CD8-positive, alpha-beta memory T cell (primary cell): ENCODE measurements at regions not wholly inside any gene's neighbourhood (a gene's known extent, or its start where the extent isn't known, plus 50 kb on each side); places are given as distances from the start of the nearest gene placed in this dataset.

Experiments
- CTCF ChIA-PET: fragments of 350-600 bp; sonication (Branson Sonifier 250); formaldehyde crosslinking; loops from one replicate; lab custom pipeline; 2021; ENCODE audit warnings: antibody characterized with exemption; lab: Charles Lee
- POLR2A ChIA-PET: fragments of 350-600 bp; sonication (Branson Sonifier 250); formaldehyde crosslinking; loops from one replicate; lab custom pipeline; 2021; ENCODE audit warnings: antibody characterized with exemption; lab: Charles Lee
- DNase-seq, 5 donors: peaks; one replicate each; pipeline versions ENCODE4 v3.0.0 to v3.0.0-alpha.2; 2020 to 2022; ENCODE audit warnings: mixed read lengths in 1 of 5
- H3K27ac ChIP-seq: one replicate; pipeline ENCODE4 v1.7.0; 2013; ENCODE audit warnings: low read depth, mild to moderate bottlenecking, low read length, moderate library complexity
- H3K27me3 ChIP-seq: 2 replicates; pipeline ENCODE4 v1.7.0; 2013; ENCODE audit warnings: low read length, mild to moderate bottlenecking; ENCODE audit not compliant: insufficient read depth, poor library complexity, severe bottlenecking
- H3K36me3 ChIP-seq: 2 replicates; pipeline ENCODE4 v1.7.0; 2013; ENCODE audit warnings: mild to moderate bottlenecking, low read length, moderate library complexity; ENCODE audit not compliant: insufficient read depth
- H3K4me1 ChIP-seq: 2 replicates; pipeline ENCODE4 v1.7.0; 2013; ENCODE audit warnings: mild to moderate bottlenecking, low read length, moderate library complexity; ENCODE audit not compliant: insufficient read depth
- H3K4me3 ChIP-seq: 2 replicates; pipeline ENCODE4 v1.7.0; 2013; ENCODE audit warnings: mild to moderate bottlenecking, low read length
- H3K9me3 ChIP-seq: 2 replicates; pipeline ENCODE4 v1.7.0; 2013; ENCODE audit warnings: mild to moderate bottlenecking, low read length
- H3K27ac Mint-ChIP-seq, 8 donors: one replicate each; pipeline ENCODE4 v1.8.0; 2020 to 2021; ENCODE audit warnings: mixed read lengths in 8 of 8, mild to moderate bottlenecking in 6 of 8, inconsistent platforms in 3 of 8, moderate library complexity in 3 of 8
- H3K27me3 Mint-ChIP-seq, 2 donors: one replicate each; pipeline ENCODE4 v1.8.0; 2020 to 2021; ENCODE audit warnings: mixed read lengths in 2 of 2, mild to moderate bottlenecking in 1 of 2, moderate library complexity in 1 of 2
- H3K36me3 Mint-ChIP-seq, 3 donors: one replicate each; pipeline ENCODE4 v1.8.0; 2020 to 2021; ENCODE audit warnings: mixed read lengths in 3 of 3, inconsistent platforms in 1 of 3, mild to moderate bottlenecking in 1 of 3
- H3K4me1 Mint-ChIP-seq, 3 donors: one replicate each; pipeline ENCODE4 v1.8.0; 2020 to 2021; ENCODE audit warnings: mixed read lengths in 3 of 3, inconsistent platforms in 1 of 3, mild to moderate bottlenecking in 1 of 3
- H3K4me3 Mint-ChIP-seq, 7 donors: one replicate each; pipeline ENCODE4 v1.8.0; 2020 to 2021; ENCODE audit warnings: mixed read lengths in 7 of 7, mild to moderate bottlenecking in 6 of 7, moderate library complexity in 4 of 7, inconsistent platforms in 2 of 7
- H3K9me3 Mint-ChIP-seq, 5 donors: one replicate each; pipeline ENCODE4 v1.8.0; 2020 to 2022; ENCODE audit warnings: mixed read lengths in 5 of 5, mild to moderate bottlenecking in 3 of 5, moderate library complexity in 2 of 5, inconsistent platforms in 1 of 5

DNA sequence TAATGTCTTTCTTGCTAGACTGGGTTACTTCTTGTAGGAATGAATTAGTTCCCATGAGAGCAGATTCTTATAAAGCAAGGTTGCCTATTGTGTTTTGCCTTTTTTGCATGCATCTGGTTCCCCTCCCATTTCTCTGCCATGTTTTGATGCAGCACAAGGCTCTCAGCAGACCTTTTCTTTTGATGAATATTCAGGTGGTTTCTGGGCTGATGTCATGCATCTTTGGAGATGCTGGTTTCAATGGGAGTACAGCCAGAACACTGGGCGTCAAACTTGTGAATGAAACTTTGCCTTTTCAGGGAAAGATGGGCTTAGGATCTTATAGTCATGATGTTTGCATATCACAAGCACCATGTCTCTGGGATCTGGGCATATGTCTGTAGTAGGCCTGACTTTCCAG lies 111.7 kb upstream of the CCL2 start:
- Histone ChIP-seq H3K36me3 (no peaks in the 10 kb centered on the region), H3K4me1 (no peaks in the 10 kb centered on the region), H3K9me3 (no peaks in the 10 kb centered on the region), H3K27me3 (no peaks in the 10 kb centered on the region), H3K27ac (no peak overlapping the region), H3K4me3 (no peak overlapping the region)
- Mint-ChIP-seq H3K9me3 (peaks cover 0 to 2% (median 0%) of the 10 kb centered on the region in 5 donors), H3K4me3 (no peak overlapping the region), H3K27ac (no peak overlapping the region), H3K36me3 (no peaks in the 10 kb centered on the region), H3K27me3 (peaks cover 8 to 34% of the 10 kb centered on the region in 2 donors), H3K4me1 (no peaks in the 10 kb centered on the region)
- POLR2A ChIA-PET, result no interaction called here
- CTCF ChIA-PET, result interaction anchor here (1.5 kb wide), 1 partner anchor 11 kb away, joined by 6 read pairs; no protein-coding TSS in a partner anchor
- DNase-seq, result no peak

DNA sequence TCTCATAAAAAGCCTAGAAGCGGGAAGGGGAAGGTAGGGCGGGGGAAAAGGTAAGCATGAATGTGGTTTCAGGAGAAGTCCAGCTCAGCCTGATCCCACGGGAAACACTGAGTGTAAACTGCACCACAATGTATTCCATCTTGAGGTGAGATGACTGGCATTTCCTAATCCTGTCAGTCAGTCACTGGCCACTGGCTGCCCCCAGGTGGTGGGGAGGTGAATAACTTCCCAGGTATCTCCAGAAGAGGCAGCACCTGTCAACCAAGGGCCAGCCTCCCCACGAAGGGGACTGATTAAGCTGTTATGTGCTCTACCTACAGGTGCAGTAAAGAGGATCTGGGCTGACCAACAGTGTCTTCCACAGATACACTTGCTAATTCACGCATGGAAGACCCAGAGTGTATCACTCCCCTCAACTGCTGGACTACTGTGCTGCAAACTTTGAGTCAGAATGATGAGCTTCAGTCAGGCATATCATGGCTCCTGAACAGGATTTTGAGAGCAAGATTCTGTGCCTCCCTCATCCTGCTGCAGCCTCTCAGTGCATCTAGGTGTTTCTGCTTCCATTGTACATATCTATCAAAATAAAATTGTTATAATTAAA lies 108.5 kb upstream of the CCL2 start:
- POLR2A ChIA-PET, result no interaction called here
- H3K36me3 ChIP-seq, result no peaks in the 10 kb centered on the region
- H3K4me1 Mint-ChIP-seq, result no peaks in the 10 kb centered on the region
- H3K4me3 ChIP-seq, result no peak overlapping the region
- peaks cover 0 to 2% (median 0%) of the 10 kb centered on the region in 5 donors for H3K9me3 Mint-ChIP-seq
- H3K36me3 Mint-ChIP-seq, result no peaks in the 10 kb centered on the region
- no peaks in the 10 kb centered on the region for H3K4me1 ChIP-seq
- H3K27ac ChIP-seq, result no peak overlapping the region
- no peak overlapping the region for H3K4me3 Mint-ChIP-seq
- H3K27me3 ChIP-seq, result no peaks in the 10 kb centered on the region
- peaks cover 9 to 31% of the 10 kb centered on the region in 2 donors for H3K27me3 Mint-ChIP-seq
- H3K27ac Mint-ChIP-seq, result peak overlapping the region in 1 of 8 donors; percentile 21
- peak; percentile 6 to 66 (median 10) for DNase-seq
- CTCF ChIA-PET, result interaction anchor here (1.0 to 2.5 kb wide), 7 partner anchors 9 to 367 kb away, joined by 3 to 6 read pairs (median 3); no protein-coding TSS in a partner anchor
- H3K9me3 ChIP-seq, result no peaks in the 10 kb centered on the region

DNA sequence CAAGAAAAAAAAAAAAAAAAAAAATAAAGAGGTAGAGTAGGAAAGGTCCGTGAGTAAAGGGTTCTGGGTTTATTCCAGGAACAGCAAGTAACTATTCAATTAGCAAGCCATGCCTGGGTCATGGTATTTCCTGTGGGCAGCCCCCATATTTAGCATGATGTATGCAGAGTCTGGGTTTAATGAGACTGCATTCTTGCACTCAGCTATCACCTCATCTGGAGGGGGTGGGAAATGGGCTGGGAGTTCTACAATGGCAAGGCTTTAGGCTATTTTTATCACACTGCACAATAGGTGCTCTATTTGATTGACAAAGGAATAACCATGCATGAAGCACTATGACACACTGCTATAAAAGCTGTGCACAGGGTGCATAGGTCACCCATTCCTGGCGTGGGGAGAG lies 104.0 kb upstream of the CCL2 start:
- no peaks in the 10 kb centered on the region for H3K36me3 ChIP-seq
- Mint-ChIP-seq H3K27ac (no peak overlapping the region), H3K36me3 (no peaks in the 10 kb centered on the region), H3K9me3 (peaks cover 0 to 2% (median 0%) of the 10 kb centered on the region in 5 donors), H3K4me1 (peaks cover 0 to 5% (median 4%) of the 10 kb centered on the region in 3 donors), H3K27me3 (peaks cover 21 to 48% of the 10 kb centered on the region in 2 donors), H3K4me3 (no peak overlapping the region)
- ChIA-PET POLR2A (no interaction called here), CTCF (no interaction called here)
- H3K9me3 ChIP-seq, result no peaks in the 10 kb centered on the region
- no peak overlapping the region for H3K4me3 ChIP-seq
- H3K27me3 ChIP-seq, result no peaks in the 10 kb centered on the region
- no peak overlapping the region for H3K27ac ChIP-seq
- no peaks in the 10 kb centered on the region for H3K4me1 ChIP-seq
- DNase-seq, result no peak

DNA sequence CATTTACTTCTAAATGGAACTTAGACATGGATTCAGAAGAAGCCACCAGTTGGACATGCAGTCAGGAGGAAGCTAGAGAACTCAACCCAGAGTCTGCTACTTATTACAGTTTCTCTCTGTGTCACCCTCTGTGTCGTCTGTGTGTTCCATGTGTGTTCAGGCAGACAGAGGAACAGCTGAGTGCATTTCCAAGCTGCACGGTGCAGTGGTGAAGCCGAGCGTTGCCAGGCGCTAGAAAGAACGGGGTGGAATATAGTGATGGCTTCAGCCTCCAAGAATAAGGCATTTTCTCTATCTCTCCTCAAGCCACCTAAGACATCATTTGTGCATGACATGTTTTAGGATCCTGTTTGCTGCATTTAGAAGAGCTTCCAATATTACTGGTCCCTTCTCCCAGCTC lies 101.1 kb upstream of the CCL2 start:
- DNase-seq, result no peak
- H3K27ac ChIP-seq, result no peak overlapping the region
- ChIA-PET CTCF (interaction anchor here (1.9 kb wide), 1 partner anchor 10 kb away, joined by 6 read pairs; no protein-coding TSS in a partner anchor), POLR2A (no interaction called here)
- Mint-ChIP-seq H3K9me3 (peaks cover 0 to 2% (median 0%) of the 10 kb centered on the region in 5 donors), H3K27me3 (peaks cover 31 to 57% of the 10 kb centered on the region in 2 donors), H3K27ac (no peak overlapping the region), H3K36me3 (no peaks in the 10 kb centered on the region), H3K4me3 (no peak overlapping the region), H3K4me1 (peaks cover 0 to 5% (median 4%) of the 10 kb centered on the region in 3 donors)
- H3K9me3 ChIP-seq, result no peaks in the 10 kb centered on the region
- no peaks in the 10 kb centered on the region for H3K36me3 ChIP-seq
- H3K4me1 ChIP-seq, result no peaks in the 10 kb centered on the region
- H3K27me3 ChIP-seq, result peaks cover 10% of the 10 kb centered on the region
- no peak overlapping the region for H3K4me3 ChIP-seq

DNA sequence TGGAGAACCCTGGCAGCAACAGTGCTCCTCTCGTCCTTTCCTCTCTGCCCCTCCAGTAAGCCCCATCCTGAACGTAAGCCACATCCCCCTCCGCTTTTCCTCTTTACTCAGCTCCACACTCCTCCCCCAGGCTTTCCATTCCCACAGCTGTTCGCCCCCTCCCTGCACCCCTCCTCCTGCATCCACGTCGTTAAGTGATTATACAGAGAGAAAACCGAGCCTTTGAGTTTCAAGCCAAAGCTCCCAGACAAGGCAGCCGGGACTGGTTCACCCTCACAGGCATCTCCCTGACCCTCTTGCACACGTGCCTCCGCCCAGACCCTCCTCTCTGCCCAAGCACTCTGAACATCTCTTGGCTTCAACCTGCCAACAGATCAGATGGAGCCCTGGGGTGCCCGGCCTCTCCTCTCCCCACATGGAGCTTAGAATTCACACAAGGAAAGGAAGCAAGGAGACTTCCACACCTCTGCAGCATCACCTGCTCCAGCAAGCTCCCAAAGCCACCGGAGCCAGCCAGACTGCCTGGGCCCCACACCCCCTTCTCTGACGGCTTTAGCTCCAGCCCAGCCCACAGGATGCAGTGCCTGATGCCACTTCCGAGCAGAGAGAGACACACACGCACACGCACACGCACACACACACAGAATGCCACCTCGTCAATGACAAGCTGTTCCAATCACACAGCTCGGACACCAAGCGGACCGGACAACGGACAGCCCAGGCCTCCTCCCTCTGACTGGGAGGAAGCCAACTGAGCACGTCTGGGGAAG lies 99.9 kb upstream of the CCL2 start:
- ChIA-PET CTCF (interaction anchor here (1.8 to 1.9 kb wide), 2 partner anchors 9 to 11 kb away, joined by 6 read pairs; no protein-coding TSS in a partner anchor), POLR2A (no interaction called here)
- Mint-ChIP-seq H3K27ac (no peak overlapping the region), H3K36me3 (no peaks in the 10 kb centered on the region), H3K4me3 (peak overlapping the region in 1 of 7 donors; percentile 25), H3K9me3 (peaks cover 0 to under 1% (median 0%) of the 10 kb centered on the region in 5 donors), H3K4me1 (peaks cover 0 to 5% (median 4%) of the 10 kb centered on the region in 3 donors), H3K27me3 (peaks cover 32 to 54% of the 10 kb centered on the region in 2 donors)
- no peaks in the 10 kb centered on the region for H3K9me3 ChIP-seq
- no peaks in the 10 kb centered on the region for H3K36me3 ChIP-seq
- H3K27ac ChIP-seq, result no peak overlapping the region
- DNase-seq, result no peak
- H3K27me3 ChIP-seq, result peaks cover 12% of the 10 kb centered on the region
- no peaks in the 10 kb centered on the region for H3K4me1 ChIP-seq
- no peak overlapping the region for H3K4me3 ChIP-seq

DNA sequence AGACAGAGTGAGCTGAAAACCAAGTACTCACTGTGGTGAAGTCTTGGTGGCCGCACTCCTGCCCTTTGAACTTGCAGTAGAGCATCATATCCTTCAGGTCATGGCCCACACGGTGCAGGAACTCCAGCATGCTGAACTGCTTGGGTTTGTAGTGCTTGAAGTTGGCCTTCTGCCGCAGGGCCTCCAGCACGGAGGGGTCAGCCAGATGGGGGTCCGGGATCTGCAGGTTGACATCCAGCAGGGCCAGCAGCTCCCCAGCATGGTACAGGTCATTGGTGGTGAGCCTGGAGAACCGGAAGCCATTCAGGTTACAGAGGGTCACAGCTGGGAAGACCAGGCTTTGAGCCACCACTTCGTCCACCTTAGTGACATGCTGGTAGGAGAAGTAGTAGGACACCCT lies 99.1 kb upstream of the CCL2 start:
- Mint-ChIP-seq H3K4me3 (no peak overlapping the region), H3K36me3 (no peaks in the 10 kb centered on the region), H3K4me1 (peaks cover 0 to 5% (median 4%) of the 10 kb centered on the region in 3 donors), H3K9me3 (no peaks in the 10 kb centered on the region), H3K27ac (no peak overlapping the region), H3K27me3 (peaks cover 28 to 53% of the 10 kb centered on the region in 2 donors)
- CTCF ChIA-PET, result interaction anchor here (1.0 to 1.9 kb wide), 3 partner anchors 10 to 15 kb away, joined by 3 to 6 read pairs (median 6); no protein-coding TSS in a partner anchor
- Histone ChIP-seq H3K9me3 (no peaks in the 10 kb centered on the region), H3K27me3 (peaks cover 12% of the 10 kb centered on the region), H3K4me1 (no peaks in the 10 kb centered on the region), H3K36me3 (no peaks in the 10 kb centered on the region), H3K27ac (no peak overlapping the region), H3K4me3 (no peak overlapping the region)
- DNase-seq, result no peak
- POLR2A ChIA-PET, result no interaction called here

DNA sequence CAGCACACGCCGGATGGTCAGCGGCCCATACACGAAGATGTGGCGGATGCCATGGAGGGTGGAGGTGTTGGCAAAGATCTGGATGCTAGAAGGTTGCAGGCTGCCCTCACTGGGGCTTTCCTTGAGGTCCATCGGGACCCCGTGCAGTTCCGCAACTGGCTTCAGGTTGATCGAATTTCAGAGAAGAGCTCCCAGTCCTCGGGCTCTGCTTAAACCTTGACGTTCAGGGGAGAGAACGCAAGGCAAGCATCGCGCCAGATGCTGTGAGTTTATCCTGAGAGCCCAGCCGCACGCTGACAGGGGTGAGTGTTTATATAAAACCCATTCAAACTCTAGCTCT lies 98.7 kb upstream of the CCL2 start:
- POLR2A ChIA-PET, result no interaction called here

More for the DNA sequence above, 98.7 kb upstream of the CCL2 start:
- H3K4me3 Mint-ChIP-seq, result no peak overlapping the region
- Histone ChIP-seq H3K4me3 (no peak overlapping the region), H3K9me3 (no peaks in the 10 kb centered on the region), H3K27ac (no peak overlapping the region), H3K36me3 (no peaks in the 10 kb centered on the region), H3K27me3 (peaks cover 12% of the 10 kb centered on the region), H3K4me1 (no peaks in the 10 kb centered on the region)
- no peak for DNase-seq
- H3K36me3 Mint-ChIP-seq, result no peaks in the 10 kb centered on the region
- H3K4me1 Mint-ChIP-seq, result peaks cover 0 to 5% (median 4%) of the 10 kb centered on the region in 3 donors
- H3K27ac Mint-ChIP-seq, result peak overlapping the region in 1 of 8 donors; percentile 5
- peaks cover 28 to 53% of the 10 kb centered on the region in 2 donors for H3K27me3 Mint-ChIP-seq
- CTCF ChIA-PET, result interaction anchor here (1.0 to 1.8 kb wide), 2 partner anchors 10 to 14 kb away, joined by 3 to 6 read pairs; no protein-coding TSS in a partner anchor
- no peaks in the 10 kb centered on the region for H3K9me3 Mint-ChIP-seq
